ENCODE measurements at regions not wholly inside any gene's neighbourhood (a gene's known extent, or its start where the extent isn't known, plus 50 kb on each side); places are given as distances from the start of the nearest gene placed in this dataset.

DNA sequence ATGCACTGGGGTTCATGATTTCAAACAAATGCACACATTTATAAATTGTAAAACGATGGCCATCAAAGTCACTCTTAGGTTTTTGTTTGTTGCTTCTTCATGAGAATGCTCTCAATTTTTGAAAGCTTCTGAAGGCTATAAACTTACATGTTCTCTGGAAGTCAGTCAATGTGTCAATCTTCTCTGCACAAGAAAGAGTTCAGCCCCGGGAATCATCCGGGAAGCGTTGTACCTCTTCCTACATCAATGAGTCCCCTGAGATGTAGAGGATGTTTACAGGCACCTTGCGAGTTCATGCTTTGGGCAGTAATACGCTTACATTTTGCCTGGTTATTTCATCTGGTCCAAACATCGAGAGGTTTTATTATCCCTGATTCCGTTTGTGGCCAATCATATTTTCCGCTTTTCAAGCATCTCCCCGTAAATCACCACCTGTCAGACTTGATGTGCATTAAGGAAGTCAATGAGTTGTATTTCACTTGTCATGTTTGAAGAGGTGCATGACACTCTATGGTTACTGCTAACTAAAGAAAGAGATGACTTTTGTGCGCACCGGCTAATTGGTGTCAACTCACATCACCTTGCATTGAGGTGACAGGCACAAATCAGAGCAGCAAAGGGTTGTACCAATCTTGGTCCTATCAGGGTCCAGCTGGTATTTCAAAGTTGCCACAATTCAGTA, 750.7 kb downstream of the SORCS3 start:
- TF ChIP-seq POLR2AphosphoS5 (IDR thresholded peaks at IDR 0.05; ENCODE audit: low read depth, low read length) (no peak), POLR2A (IDR thresholded peaks at IDR 0.05; ENCODE audit: low read depth, low read length) (no peak)

Measured in GM12892 (cell line).